ENCODE measurements at regions not wholly inside any gene's neighbourhood (a gene's known extent, or its start where the extent isn't known, plus 50 kb on each side); places are given as distances from the start of the nearest gene placed in this dataset.
"Not testable (repeated sequence)": the region's sequence is repeated elsewhere in the genome, so short reads cannot be mapped to it uniquely, and the experiment has no call there.

DNA sequence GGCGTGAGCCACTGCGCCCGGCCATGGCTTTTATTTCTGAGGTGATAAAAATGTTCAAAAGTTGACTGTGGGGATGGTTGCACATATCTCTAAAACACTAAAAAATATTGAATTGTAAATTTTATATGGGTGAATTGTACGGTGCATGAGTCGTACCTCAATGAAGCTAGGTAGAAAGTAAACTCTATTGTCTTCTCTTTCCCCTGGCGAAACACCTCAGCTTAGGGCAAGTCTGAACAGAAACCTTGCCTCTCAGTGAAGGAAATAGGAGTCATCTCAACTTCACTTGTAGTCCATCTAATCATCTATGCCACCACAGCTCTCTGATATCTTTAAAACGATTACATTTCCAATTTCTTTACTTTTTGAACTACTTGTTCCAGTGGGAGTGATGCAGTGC is 309.6 kb downstream of the SPATA31A1 start:
- DNase-seq (ENCODE audit: low read depth), result not testable (repeated sequence)

DNA sequence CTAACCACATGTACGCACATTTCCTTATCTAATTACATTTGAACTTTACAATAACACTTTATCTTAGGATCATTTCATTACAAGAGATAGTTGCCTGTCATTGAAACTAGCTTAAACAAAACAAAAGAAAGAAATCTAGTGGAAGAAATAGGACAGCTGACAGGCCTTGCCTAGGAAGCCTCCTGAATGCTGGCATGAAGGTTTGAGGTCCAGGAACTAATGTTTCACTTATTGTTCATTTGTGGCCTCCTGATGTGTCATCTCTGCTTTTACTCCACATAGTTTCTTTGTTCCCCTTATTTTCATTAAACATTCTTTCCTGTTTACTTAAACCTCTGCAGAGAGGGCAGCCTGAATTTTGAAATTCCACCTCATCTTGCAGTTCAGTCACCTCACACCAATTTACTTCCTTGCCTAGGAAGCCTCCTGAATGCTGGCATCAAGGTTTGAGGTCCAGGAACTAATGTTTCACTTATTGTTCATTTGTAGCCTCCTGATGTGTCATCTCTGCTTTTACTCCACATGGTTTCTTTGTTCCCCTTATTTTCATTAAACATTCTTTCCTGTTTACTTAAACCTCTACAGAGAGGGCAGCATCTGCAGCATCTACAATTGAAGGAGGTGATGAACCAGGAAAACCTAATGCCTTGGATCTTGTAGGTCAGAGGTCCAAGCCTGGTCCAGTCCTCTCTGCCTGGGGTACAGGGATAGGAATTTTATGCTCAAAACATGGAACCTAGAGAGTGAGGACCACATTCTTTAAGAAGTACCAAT is 319.2 kb downstream of the SPATA31A1 start:
- not testable (repeated sequence) for DNase-seq (ENCODE audit: low read depth)

DNA sequence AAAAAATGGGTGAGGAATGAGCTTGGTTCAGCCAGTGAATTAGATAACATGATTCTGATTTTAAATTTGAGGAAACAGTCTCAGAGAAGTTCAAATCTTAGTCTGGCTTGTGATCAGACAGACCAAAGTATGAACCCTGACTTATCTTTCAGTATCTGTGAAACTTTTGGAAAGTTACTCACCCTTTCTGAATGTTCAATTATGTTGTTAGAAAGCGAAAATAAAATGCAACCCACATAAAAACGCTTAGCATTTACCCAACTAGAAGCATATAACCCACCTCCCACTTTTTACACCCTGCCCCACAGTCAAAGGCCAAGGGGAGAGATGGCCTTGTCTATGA is 319.7 kb downstream of the SPATA31A1 start:
- DNase-seq (ENCODE audit: low read depth), result not testable (repeated sequence)

DNA sequence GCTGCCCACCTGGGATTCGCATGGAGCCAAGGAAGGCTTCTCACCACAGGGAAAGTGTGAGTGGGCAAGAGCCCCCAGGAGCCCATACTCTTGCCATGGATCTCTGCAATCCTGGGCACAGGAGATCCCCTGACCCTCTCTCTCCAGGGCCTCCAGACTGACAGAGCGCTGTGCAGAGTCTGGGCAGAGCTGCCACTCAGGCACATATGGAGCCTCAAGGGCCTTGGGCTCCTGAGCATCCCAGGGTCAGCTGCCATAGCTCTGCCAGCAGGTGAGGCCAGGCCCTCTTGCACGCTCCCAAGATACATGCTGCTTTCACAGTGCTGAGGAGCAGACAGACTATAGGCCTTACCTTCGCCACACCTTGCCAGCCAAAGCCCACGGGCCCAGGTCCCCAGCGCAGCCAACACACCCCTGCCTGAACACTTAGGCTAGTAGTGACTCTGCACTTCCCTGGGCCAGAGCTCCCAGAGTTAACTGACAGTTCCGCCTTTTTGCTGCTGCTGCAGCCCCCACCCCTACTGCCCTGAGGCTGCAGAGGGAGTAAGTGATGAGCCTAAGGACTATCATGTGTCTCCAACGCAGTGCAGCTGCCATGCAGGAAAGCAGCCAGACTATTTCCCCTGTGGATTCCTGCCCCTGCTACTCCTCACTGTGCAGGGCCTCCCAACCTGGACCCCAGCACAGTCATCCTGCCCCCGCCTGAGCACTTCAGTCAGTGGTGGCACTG is 323.2 kb downstream of the SPATA31A1 start:
- not testable (repeated sequence) for DNase-seq (ENCODE audit: low read depth)

DNA sequence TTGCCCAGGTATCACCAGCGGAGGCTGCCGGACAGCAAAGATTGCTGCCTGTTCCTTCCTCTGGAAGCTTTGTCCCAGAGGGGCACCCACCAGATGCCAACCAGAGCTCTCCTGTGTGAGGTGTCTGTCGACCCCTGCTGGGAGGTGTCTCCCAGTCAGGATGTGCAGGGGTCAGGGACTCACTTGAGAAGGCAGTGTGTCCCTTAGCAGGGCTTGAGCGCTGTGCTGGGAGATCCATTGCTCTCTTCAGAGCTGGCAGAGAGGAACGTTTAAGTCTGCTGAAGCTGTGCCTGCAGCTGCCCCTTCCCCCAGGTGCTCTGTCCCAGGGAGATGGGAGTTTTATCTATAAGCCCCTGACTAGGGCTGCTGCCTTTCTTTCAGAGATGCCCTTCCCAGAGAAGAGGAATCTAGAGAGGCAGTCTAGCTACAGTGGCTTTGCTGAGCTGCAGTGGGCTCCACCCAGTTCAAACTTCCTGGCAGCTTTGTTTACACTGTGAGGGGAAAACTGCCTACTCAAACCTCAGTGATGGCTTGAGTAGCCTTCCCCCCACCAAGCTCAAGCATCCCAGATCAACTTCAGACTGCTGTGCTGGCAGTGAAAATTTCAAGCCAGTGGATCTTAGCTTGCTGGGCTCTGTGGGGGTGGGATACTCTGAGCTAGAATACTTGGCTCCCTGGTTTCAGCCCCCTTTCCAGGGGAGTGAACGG is 325.4 kb downstream of the SPATA31A1 start:
- DNase-seq (ENCODE audit: low read depth), result not testable (repeated sequence)

DNA sequence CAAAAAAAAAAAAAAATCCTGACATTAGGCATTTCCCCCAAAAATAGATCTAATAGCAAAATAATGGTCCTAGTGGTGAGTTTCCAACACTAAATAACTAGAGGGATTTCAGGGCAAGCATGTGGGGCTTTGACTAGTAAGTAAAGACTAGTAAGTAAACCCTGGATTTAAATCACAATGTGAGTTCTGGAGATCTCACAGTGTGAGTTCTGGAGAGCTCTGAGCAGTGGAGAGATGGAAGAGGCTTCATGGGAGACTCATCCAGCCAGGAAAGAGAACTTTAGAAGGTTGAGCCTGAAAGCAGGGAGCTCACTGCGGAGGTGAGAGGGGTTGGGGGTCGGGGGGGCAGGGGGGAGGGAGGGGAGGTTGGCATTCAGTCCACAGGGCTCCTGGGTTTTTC is 373.4 kb downstream of the SPATA31A1 start:
- DNase-seq (ENCODE audit: low read depth), result not testable (repeated sequence)

DNA sequence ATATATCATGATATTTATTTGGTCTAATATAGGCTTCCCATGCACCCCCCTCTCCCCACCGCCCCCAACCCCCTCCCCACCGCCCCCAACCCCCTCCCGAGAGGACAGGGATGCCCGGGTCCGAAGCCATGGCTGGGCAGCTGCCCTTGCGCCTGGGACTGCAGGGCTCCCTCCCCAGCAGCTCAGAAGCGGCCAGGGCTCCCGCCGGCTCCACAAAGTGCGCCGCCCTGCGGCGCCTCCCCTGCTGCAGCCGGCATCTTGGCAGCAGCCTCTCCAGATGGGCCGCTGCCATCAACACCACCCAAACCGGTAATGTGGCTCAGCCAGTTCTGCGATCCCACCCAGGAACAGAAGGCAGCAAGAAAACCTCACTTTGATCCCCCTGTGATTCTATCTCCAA is 389.4 kb downstream of the SPATA31A1 start:
- DNase-seq (ENCODE audit: low read depth), result not testable (repeated sequence)

DNA sequence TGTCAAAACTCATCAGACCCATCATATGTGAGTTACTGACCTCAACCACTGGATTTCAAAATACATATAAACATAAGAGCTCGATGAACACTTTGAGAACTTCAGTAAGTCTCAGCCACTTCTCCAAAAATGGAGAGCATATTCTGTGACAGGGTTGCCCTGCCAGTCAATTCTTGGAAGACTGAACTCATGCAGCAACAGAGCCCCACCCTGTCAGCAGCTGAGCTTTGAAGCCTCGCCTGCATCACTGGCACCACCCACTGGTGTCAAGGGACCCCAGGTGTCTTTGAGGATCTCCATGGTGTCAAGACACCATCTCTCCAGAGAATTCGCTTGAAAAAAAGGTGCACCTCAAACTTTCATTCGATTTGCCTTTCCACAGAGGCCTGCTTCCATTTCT is 420.1 kb downstream of the SPATA31A1 start:
- not testable (repeated sequence) for DNase-seq (ENCODE audit: low read depth)

DNA sequence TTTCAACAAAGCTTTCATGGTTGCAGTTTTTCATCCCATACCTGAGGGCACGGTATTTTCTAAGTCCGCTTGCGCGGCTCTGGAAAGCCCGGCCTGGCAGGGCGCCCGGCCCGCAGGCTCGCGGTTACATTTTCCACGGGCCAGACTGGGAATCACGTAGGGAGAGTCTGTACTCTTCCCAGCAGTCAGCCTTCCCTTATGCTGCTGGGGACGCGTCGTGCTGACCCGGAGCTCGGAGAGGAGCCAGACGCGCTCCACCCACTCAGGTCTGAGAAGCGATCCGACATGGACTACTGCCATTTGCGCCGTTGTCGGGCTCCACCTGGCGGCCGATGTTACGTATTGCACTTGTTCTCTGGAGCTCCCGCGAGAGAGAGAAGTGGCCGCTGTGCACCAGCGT is 435.9 kb downstream of the SPATA31A1 start:
- DNase-seq (ENCODE audit: low read depth), result not testable (repeated sequence)

DNA sequence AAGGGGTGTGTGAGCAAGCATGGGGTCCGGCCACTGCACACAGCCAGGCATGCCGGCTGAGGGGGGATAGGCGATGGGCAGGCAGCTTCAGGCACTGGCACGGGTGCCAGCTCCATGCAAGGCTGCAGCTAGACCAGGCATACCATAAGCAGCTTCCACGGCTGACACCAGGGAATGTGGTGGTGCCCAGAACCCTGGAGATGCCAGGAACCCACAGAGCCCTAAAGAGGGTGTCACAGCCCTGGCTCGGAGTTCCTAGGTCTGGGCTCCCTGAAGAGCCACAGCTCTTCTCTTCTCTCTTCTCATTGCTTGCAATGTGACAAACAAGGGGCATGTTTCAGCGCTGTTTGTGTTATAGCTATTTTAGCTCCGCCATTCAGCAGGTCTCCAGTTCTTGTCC is 442.5 kb downstream of the SPATA31A1 start:
- not testable (repeated sequence) for DNase-seq (ENCODE audit: low read depth)

DNA sequence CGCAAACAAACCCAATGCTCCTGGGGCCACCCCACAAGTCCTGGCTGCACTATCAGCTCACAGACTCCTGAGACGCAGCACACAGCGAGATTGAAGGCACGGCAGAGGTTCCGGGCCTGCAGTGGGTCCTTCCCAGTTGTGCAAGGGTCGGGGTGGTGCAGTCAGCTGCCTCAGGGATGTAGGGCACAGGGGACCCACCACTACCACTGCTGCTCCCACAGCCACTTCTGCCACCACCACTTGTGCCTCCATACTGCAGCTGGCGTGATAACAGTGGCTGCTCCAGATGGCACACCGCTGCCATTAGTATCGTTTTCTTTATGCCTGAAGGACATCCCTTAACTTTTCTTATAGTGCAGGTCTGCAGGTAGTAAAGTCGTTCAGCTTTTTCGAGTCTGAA is 443.8 kb downstream of the SPATA31A1 start:
- not testable (repeated sequence) for DNase-seq (ENCODE audit: low read depth)

DNA sequence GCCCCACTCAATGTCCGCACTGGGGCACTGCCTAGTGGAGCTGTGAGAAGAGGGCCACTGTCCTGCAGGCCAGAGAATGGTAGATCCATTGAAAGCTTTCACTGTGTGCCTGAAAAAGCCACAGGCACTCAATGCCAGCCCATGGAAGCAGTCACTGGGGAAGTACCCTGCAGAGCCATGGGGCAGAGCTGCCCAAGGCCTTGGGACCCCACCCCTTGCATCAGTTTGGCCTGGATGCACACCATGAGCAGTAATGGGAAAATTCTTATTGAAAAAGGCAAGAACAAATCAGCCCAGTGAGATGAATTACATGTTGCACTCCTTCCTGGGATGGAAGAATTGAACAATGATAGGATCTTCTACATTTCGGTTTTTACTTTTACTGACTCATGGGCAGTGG is 447.1 kb downstream of the SPATA31A1 start:
- DNase-seq (ENCODE audit: low read depth), result not testable (repeated sequence)

DNA sequence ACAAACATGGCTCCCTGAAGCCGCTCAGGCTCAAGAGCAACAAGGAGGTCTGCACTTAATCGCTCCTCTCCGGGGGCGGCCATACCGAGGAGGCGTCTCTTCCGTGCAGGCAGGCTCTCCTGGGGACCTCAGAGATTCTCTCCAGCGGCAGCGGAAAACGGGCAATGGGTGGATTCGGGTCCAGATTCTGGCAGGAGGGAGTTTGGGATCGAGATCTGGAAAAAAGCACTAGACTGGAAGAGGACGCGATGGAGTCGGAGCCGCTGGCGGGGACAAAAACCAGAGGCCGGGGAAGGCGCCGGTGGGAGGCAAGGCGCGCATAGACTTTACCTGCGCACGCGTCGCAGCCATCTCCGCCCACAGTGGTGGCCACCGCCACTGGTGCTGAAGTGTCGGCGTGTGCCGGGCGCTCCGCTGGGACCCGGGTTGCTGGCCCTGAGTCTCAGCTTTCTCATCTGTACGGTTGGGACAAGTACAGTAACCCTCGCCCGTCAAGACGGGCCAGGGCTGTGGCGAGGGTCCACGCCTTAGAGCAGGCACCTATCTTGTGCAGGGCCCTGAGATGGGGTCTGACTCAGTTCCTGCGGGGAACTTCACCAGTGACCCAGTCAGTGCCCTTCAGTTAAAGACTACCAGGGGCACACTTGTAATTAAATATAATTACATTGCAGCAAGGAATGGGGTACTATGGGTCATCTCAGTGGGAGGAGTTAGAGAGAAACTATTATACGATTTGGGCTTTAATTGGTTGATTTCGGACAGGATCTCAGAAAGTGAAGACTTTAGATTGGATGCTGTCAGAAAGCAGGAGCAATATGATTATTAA is 454.1 kb downstream of the SPATA31A1 start:
- DNase-seq (ENCODE audit: low read depth), result peak; percentile 68

DNA sequence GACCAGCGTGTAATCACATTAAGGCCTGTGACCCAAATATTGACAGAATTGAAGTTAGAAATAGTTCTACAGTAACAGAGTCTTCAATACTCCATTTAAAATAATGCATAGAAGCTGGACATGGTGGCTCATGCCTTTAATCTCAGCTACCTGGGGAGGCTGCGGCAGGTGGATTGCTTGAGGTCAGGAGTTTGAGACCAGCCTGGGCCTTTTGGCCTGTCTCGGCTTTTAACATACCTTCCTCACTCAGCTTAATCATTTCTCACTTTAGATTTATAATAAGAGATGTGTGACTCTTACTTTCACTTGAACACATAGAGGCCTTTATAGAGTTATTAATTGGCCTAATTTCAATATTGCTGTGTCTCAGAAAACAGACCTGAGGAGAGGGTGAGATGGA is 454.9 kb downstream of the SPATA31A1 start:
- DNase-seq (ENCODE audit: low read depth), result not testable (repeated sequence)

DNA sequence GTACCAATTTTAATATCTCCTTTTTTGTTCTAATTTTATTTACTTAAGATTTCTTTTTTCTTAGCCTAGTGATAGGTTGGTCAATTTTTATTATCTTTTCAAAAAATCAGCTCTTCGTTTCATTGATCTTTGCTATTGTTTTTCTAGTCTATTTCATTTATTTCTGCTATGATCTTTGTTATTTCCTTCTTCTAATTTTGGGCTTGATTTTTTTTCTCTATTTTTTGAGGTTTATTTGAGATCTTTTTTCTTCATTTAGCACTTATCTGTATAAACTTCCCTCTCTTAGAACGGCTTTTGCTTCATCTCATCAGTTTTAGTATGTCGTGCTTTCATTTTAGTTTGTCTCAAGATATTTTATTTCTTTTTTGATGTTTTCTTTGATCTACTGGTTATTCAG is 456.1 kb downstream of the SPATA31A1 start:
- not testable (repeated sequence) for DNase-seq (ENCODE audit: low read depth)

DNA sequence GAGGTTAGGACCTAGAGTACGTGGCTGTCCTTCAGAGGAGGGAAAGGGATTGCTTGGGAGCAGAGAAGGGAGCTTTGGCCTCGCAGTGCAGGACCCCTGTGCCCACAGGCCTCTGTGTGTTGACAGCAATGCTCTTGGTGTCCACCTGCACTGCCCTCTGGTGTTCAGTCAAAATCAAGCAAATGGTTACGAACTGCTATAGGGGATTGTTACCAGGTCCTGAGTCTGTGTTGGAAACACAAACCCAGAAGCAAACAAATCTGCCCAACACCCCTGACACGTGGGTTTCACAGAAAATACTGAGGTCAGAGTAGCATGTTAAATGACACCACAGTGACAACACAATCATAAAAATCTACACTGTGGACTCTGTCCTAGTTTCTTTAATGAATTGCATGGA is 473.0 kb downstream of the SPATA31A1 start:
- peak; percentile 6 for DNase-seq (ENCODE audit: low read depth)

All from M059J (cell line).